Chondrocyte (in vitro differentiated cells): ENCODE measurements at regions not wholly inside any gene's neighbourhood (a gene's known extent, or its start where the extent isn't known, plus 50 kb on each side); places are given as distances from the start of the nearest gene placed in this dataset.

Experiments
- DNase-seq: peaks from one replicate; pipeline ENCODE4 v3.0.0; 2021; ENCODE audit warnings: mixed read lengths, low spot score
- H3K27ac Mint-ChIP-seq: one replicate; pipeline ENCODE4 v1.8.0; 2021; ENCODE audit warnings: mild to moderate bottlenecking, moderate library complexity, mixed read lengths; ENCODE audit not compliant: unreplicated experiment
- H3K27me3 Mint-ChIP-seq: 2 replicates; pipeline ENCODE4 v1.8.0; 2021; ENCODE audit warnings: low read depth, mixed read lengths
- H3K36me3 Mint-ChIP-seq: 2 replicates; pipeline ENCODE4 v1.8.0; 2021; ENCODE audit warnings: low read depth, mixed read lengths
- H3K4me1 Mint-ChIP-seq: 2 replicates; pipeline ENCODE4 v1.8.0; 2021; ENCODE audit warnings: low read depth, mild to moderate bottlenecking, mixed read lengths
- H3K4me3 Mint-ChIP-seq: one replicate; pipeline ENCODE4 v1.8.0; 2021; ENCODE audit warnings: mild to moderate bottlenecking, moderate library complexity, mixed read lengths; ENCODE audit not compliant: unreplicated experiment
- H3K9me3 Mint-ChIP-seq: 2 replicates; pipeline ENCODE4 v1.8.0; 2021; ENCODE audit warnings: low read depth, mixed read lengths
- CTCF ChIP-seq: fragments of 200-600 bp; sonication (generic); IDR thresholded peaks from 2 replicates; pipeline ENCODE4 v1.5.0; 2021; ENCODE audit warnings: antibody characterized with exemption, mild to moderate bottlenecking, moderate library complexity

- Mint-ChIP-seq H3K27ac (no peak overlapping the region), H3K36me3 (no peaks in the 10 kb centered on the region), H3K4me3 (no peak overlapping the region), H3K9me3 (no peaks in the 10 kb centered on the region), H3K4me1 (no peaks in the 10 kb centered on the region), H3K27me3 (peaks cover 3% of the 10 kb centered on the region)
- no peak for DNase-seq
- TF ChIP-seq CTCF = no peak
Measured at GRCh38 chr3:180116203-180116602, 79.5 kb upstream of the PEX5L start.

- H3K27ac Mint-ChIP-seq = no peak overlapping the region
Measured at GRCh38 chr3:180116658-180117057, 79.9 kb upstream of the PEX5L start.

GRCh38 chr3:180117381-180118163, 80.8 kb upstream of the PEX5L start:
- H3K36me3 Mint-ChIP-seq = no peaks in the 10 kb centered on the region
- H3K27ac Mint-ChIP-seq = no peak overlapping the region
- H3K4me3 Mint-ChIP-seq = no peak overlapping the region
- DNase-seq = peak; percentile 33
- TF ChIP-seq CTCF = no peak
- H3K27me3 Mint-ChIP-seq = peaks cover 3% of the 10 kb centered on the region
- H3K4me1 Mint-ChIP-seq = no peaks in the 10 kb centered on the region
- no peaks in the 10 kb centered on the region for H3K9me3 Mint-ChIP-seq

More at GRCh38 chr3:180116658-180117057, 79.9 kb upstream of the PEX5L start:
- Mint-ChIP-seq H3K4me3 (no peak overlapping the region), H3K27me3 (peaks cover 3% of the 10 kb centered on the region), H3K36me3 (no peaks in the 10 kb centered on the region), H3K4me1 (no peaks in the 10 kb centered on the region), H3K9me3 (no peaks in the 10 kb centered on the region)
- TF ChIP-seq CTCF = no peak
- DNase-seq = no peak

- Mint-ChIP-seq H3K9me3 (peaks cover 15% of the 10 kb centered on the region), H3K36me3 (no peaks in the 10 kb centered on the region), H3K4me3 (no peak overlapping the region), H3K27ac (no peak overlapping the region), H3K27me3 (peaks cover 5% of the 10 kb centered on the region), H3K4me1 (no peaks in the 10 kb centered on the region)
- no peak for DNase-seq
- no peak for TF ChIP-seq CTCF
Measured at GRCh38 chr3:180119567-180119966, 82.8 kb upstream of the PEX5L start.

- Mint-ChIP-seq H3K4me1 (no peaks in the 10 kb centered on the region), H3K36me3 (no peaks in the 10 kb centered on the region), H3K4me3 (no peak overlapping the region), H3K27me3 (peaks cover 2% of the 10 kb centered on the region), H3K9me3 (peaks cover 27% of the 10 kb centered on the region), H3K27ac (no peak overlapping the region)
- TF ChIP-seq CTCF = no peak
- no peak for DNase-seq
Measured at GRCh38 chr3:180123928-180124327, 87.2 kb upstream of the PEX5L start.
